Astrocyte (in vitro differentiated cells and primary cell): ENCODE measurements at regions not wholly inside any gene's neighbourhood (a gene's known extent, or its start where the extent isn't known, plus 50 kb on each side); places are given as distances from the start of the nearest gene placed in this dataset.
A peak's percentile ranks its signal among the peaks of the same experiment; 100 is the strongest.

Source experiments
- DNase-seq: peaks from one replicate; pipeline ENCODE4 v3.0.0-alpha.2; 2010; ENCODE audit warnings: low read depth
- FAIRE-seq: peaks from 2 replicates; lab custom pipeline; 2011; peaks lifted over from hg19 to GRCh38; lab: Jason Lieb, UNC
- H2AFZ ChIP-seq: 2 replicates; pipeline ENCODE4 v1.6.0; 2012; ENCODE audit warnings: low read depth, low read length, inconsistent platforms
- H3K27ac ChIP-seq: 2 replicates; pipeline ENCODE4 v1.5.1; 2011; ENCODE audit warnings: low read depth, low read length, inconsistent platforms
- H3K27me3 ChIP-seq: 2 replicates; pipeline ENCODE4 v1.6.0; 2011; ENCODE audit warnings: low read length, inconsistent platforms; ENCODE audit not compliant: insufficient read depth
- H3K36me3 ChIP-seq: 2 replicates; pipeline ENCODE4 v1.5.1; 2011; ENCODE audit warnings: low read length, inconsistent platforms; ENCODE audit not compliant: insufficient read depth
- H3K4me1 ChIP-seq: 2 replicates; pipeline ENCODE4 v1.5.1; 2011; ENCODE audit warnings: low read length, inconsistent platforms; ENCODE audit not compliant: insufficient read depth
- H3K4me2 ChIP-seq: 2 replicates; pipeline ENCODE4 v1.6.0; 2012; ENCODE audit warnings: low read length, inconsistent platforms
- H3K4me3 ChIP-seq: 2 replicates; pipeline ENCODE4 v1.5.1; 2011; ENCODE audit warnings: low read depth, mild to moderate bottlenecking, low read length, inconsistent platforms; ENCODE audit not compliant: insufficient read depth
- H3K79me2 ChIP-seq: 2 replicates; pipeline ENCODE4 v1.6.0; 2012; ENCODE audit warnings: mild to moderate bottlenecking, low read length, inconsistent platforms; ENCODE audit not compliant: insufficient read depth
- H3K9ac ChIP-seq: 2 replicates; pipeline ENCODE4 v1.6.0; 2012; ENCODE audit warnings: mild to moderate bottlenecking, low read length, inconsistent platforms
- H3K9me3 ChIP-seq: 2 replicates; pipeline ENCODE4 v1.5.1; 2012; ENCODE audit warnings: low read depth, mild to moderate bottlenecking, low read length, inconsistent platforms; ENCODE audit not compliant: insufficient read depth
- H4K20me1 ChIP-seq: 2 replicates; pipeline ENCODE4 v1.6.0; 2012; ENCODE audit warnings: low read length, inconsistent platforms; ENCODE audit not compliant: insufficient read depth
- H3K27ac Mint-ChIP-seq: one replicate; pipeline ENCODE4 v1.8.0; 2021; ENCODE audit warnings: mild to moderate bottlenecking, mixed read lengths; ENCODE audit not compliant: unreplicated experiment
- H3K27me3 Mint-ChIP-seq: one replicate; pipeline ENCODE4 v1.8.0; 2021; ENCODE audit warnings: low read depth, mixed read lengths; ENCODE audit not compliant: unreplicated experiment
- H3K36me3 Mint-ChIP-seq: one replicate; pipeline ENCODE4 v1.8.0; 2021; ENCODE audit warnings: low read depth, mixed read lengths; ENCODE audit not compliant: unreplicated experiment
- H3K4me1 Mint-ChIP-seq: one replicate; pipeline ENCODE4 v1.8.0; 2021; ENCODE audit warnings: low read depth, mixed read lengths; ENCODE audit not compliant: unreplicated experiment
- H3K4me3 Mint-ChIP-seq: one replicate; pipeline ENCODE4 v1.8.0; 2021; ENCODE audit warnings: mild to moderate bottlenecking, moderate library complexity, mixed read lengths; ENCODE audit not compliant: unreplicated experiment
- H3K9me3 Mint-ChIP-seq: one replicate; pipeline ENCODE4 v1.8.0; 2021; ENCODE audit warnings: mild to moderate bottlenecking, mixed read lengths; ENCODE audit not compliant: unreplicated experiment
- EZH2 ChIP-seq: IDR thresholded peaks from 2 replicates; pipeline ENCODE4 v1.6.1; 2012; ENCODE audit warnings: mild to moderate bottlenecking, low read length, inconsistent platforms; ENCODE audit not compliant: insufficient read depth
- TF ChIP-seq, protein P1 (sequence below): IDR thresholded peaks from 2 replicates; pipeline ENCODE4 v1.5.1; 2011; ENCODE audit warnings: low read depth, mild to moderate bottlenecking, inconsistent platforms, low read length, moderate library complexity; ENCODE audit not compliant: insufficient read depth

DNA sequence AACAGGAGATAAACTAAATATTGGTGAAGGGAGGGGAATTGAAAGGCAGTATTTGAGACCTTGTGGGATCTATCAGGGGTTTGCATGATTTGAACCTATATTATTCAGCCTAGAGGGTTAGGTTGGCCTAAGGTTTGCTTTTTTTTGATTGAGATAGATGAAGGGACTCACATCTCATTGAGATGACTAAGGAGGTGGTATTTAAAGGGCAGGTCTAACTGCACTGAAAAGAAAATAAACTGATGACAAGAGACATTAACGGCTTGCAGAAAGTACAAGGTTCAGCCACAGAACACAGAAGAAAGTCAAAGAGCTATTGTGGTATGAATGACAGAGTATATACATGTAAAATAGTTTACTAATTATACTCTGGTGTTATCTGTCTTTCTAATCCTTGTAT, 412.7 kb downstream of the CDH10 start:
- Mint-ChIP-seq H3K4me3 (no peak overlapping the region), H3K27me3 (no peaks in the 10 kb centered on the region)
- TF ChIP-seq, protein P1, sequence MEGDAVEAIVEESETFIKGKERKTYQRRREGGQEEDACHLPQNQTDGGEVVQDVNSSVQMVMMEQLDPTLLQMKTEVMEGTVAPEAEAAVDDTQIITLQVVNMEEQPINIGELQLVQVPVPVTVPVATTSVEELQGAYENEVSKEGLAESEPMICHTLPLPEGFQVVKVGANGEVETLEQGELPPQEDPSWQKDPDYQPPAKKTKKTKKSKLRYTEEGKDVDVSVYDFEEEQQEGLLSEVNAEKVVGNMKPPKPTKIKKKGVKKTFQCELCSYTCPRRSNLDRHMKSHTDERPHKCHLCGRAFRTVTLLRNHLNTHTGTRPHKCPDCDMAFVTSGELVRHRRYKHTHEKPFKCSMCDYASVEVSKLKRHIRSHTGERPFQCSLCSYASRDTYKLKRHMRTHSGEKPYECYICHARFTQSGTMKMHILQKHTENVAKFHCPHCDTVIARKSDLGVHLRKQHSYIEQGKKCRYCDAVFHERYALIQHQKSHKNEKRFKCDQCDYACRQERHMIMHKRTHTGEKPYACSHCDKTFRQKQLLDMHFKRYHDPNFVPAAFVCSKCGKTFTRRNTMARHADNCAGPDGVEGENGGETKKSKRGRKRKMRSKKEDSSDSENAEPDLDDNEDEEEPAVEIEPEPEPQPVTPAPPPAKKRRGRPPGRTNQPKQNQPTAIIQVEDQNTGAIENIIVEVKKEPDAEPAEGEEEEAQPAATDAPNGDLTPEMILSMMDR = no peak
- no peak for TF ChIP-seq EZH2

DNA sequence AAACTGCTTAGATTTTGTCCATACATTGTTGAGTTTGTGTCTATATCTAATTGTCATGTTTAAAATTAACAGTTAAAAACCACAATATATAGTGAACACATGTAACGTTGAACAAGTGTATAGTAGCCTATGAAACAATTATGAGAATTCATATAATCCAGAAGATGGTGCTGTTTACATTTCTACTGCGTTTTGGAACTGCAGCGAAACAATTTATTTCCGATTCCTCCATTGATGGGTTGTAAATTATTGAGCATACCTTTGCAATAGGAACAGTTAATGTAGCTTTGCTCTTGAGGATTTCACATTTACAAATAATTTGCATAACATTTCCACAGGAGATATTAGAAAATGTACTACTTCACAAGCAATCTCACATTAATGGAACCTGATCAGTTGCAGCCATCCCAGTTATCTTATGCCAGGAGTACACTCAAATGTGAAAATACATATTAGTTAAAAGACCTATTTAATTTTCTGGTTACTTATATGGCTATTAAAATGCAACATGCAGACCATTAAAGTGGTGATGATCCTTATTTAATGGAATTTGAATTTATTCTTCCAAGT, 411.8 kb downstream of the CDH10 start:
- Histone ChIP-seq H3K27me3 (no peaks in the 10 kb centered on the region), H4K20me1 (no peaks in the 10 kb centered on the region), H3K4me1 (no peaks in the 10 kb centered on the region), H3K4me3 (no peak overlapping the region), H3K79me2 (no peaks in the 10 kb centered on the region), H3K36me3 (no peaks in the 10 kb centered on the region), H2AFZ (no peak overlapping the region), H3K4me2 (no peak overlapping the region), H3K27ac (no peak overlapping the region), H3K9me3 (no peaks in the 10 kb centered on the region), H3K9ac (no peak overlapping the region)
- H3K4me1 Mint-ChIP-seq = no peaks in the 10 kb centered on the region
- no peaks in the 10 kb centered on the region for H3K36me3 Mint-ChIP-seq
- DNase-seq (no peak), FAIRE-seq (peak; percentile 59)
- no peak overlapping the region for H3K27ac Mint-ChIP-seq
- no peak for TF ChIP-seq EZH2
- TF ChIP-seq, protein P1 = no peak
- H3K9me3 Mint-ChIP-seq = no peaks in the 10 kb centered on the region
- no peaks in the 10 kb centered on the region for H3K27me3 Mint-ChIP-seq
- no peak overlapping the region for H3K4me3 Mint-ChIP-seq

More for the DNA sequence above, 412.7 kb downstream of the CDH10 start:
- Histone ChIP-seq H3K9ac (no peak overlapping the region), H3K9me3 (no peaks in the 10 kb centered on the region), H3K79me2 (no peaks in the 10 kb centered on the region), H3K4me3 (no peak overlapping the region), H3K27ac (no peak overlapping the region), H4K20me1 (no peaks in the 10 kb centered on the region), H3K4me2 (no peak overlapping the region), H3K4me1 (no peaks in the 10 kb centered on the region), H3K27me3 (no peaks in the 10 kb centered on the region), H3K36me3 (no peaks in the 10 kb centered on the region), H2AFZ (no peak overlapping the region)
- FAIRE-seq = no peak
- no peaks in the 10 kb centered on the region for H3K4me1 Mint-ChIP-seq
- no peak overlapping the region for H3K27ac Mint-ChIP-seq
- H3K36me3 Mint-ChIP-seq = no peaks in the 10 kb centered on the region
- no peaks in the 10 kb centered on the region for H3K9me3 Mint-ChIP-seq
- DNase-seq = peak; percentile 22

DNA sequence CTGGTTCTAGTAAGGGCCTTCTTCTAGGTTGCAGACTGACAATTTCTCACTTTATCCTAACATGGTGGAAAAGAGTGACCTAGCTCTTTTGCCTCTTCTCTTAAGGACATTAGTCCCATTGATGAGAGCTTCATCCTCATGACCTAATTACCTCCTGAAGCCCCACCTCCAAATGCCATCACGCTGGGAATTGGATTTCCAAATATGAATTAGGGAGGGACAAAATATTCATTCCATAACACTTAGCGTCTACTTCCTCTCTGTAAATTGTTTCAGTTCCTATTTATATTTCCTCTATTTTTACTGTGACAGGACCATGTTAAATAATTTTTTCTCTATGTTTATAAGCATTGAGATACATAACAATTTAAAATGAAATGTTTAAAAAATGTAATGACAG, 408.8 kb downstream of the CDH10 start:
- Histone ChIP-seq H3K9me3 (no peaks in the 10 kb centered on the region), H4K20me1 (no peaks in the 10 kb centered on the region), H3K27me3 (no peaks in the 10 kb centered on the region), H3K4me2 (no peak overlapping the region), H3K27ac (no peak overlapping the region), H3K36me3 (no peaks in the 10 kb centered on the region), H3K4me3 (no peak overlapping the region), H3K9ac (no peak overlapping the region), H3K4me1 (no peaks in the 10 kb centered on the region), H2AFZ (no peak overlapping the region), H3K79me2 (no peaks in the 10 kb centered on the region)
- DNase-seq (no peak), FAIRE-seq (no peak)
- no peak overlapping the region for H3K27ac Mint-ChIP-seq
- no peaks in the 10 kb centered on the region for H3K36me3 Mint-ChIP-seq
- no peak for TF ChIP-seq EZH2
- TF ChIP-seq, protein P1 = no peak
- no peak overlapping the region for H3K4me3 Mint-ChIP-seq
- no peaks in the 10 kb centered on the region for H3K27me3 Mint-ChIP-seq
- H3K9me3 Mint-ChIP-seq = no peaks in the 10 kb centered on the region
- H3K4me1 Mint-ChIP-seq = no peaks in the 10 kb centered on the region
